ENCODE measurements at regions not wholly inside any gene's neighbourhood (a gene's known extent, or its start where the extent isn't known, plus 50 kb on each side); places are given as distances from the start of the nearest gene placed in this dataset.

DNA sequence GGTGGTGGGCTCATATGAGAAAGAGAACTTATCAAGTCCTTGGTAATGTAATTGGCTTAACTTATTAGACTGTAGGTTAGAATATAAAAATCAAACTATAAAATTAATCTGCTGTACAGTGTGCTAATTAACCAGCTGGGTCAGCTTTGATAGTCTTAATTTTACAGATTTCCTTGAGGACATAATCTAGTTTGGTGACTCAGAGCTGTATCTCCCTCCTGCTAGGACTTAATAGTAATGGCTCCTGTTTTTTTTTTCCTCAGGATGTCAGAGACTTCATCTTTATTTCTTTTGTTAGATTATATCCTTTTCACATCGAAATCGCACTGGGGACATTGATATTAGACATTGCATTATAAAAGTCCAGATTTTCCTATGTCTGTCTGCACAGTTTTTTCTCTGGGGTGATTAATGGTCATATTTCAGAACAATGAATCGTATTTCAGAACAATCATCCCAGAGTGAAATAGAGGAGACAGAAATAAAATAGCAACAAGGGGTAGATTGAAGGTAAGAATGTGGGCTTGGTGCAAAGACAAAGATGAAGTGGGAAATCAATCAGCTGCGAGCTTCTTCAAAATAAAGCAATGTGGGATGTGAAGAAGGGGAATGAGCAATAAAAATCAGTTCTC is 346.4 kb upstream of the RIOK2 start:
- no peaks in the 10 kb centered on the region for H3K27me3 ChIP-seq
- no peak overlapping the region for H3K4me3 ChIP-seq
- H3K9me3 ChIP-seq = no peaks in the 10 kb centered on the region
- intact Hi-C loops (cut with DNase I) = no loop called here
- H3K4me1 ChIP-seq = no peaks in the 10 kb centered on the region
- H3K36me3 ChIP-seq = no peaks in the 10 kb centered on the region
- TF ChIP-seq, protein P1, sequence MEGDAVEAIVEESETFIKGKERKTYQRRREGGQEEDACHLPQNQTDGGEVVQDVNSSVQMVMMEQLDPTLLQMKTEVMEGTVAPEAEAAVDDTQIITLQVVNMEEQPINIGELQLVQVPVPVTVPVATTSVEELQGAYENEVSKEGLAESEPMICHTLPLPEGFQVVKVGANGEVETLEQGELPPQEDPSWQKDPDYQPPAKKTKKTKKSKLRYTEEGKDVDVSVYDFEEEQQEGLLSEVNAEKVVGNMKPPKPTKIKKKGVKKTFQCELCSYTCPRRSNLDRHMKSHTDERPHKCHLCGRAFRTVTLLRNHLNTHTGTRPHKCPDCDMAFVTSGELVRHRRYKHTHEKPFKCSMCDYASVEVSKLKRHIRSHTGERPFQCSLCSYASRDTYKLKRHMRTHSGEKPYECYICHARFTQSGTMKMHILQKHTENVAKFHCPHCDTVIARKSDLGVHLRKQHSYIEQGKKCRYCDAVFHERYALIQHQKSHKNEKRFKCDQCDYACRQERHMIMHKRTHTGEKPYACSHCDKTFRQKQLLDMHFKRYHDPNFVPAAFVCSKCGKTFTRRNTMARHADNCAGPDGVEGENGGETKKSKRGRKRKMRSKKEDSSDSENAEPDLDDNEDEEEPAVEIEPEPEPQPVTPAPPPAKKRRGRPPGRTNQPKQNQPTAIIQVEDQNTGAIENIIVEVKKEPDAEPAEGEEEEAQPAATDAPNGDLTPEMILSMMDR (IDR thresholded peaks at IDR 0.05) = no peak
- TF ChIP-seq POLR2AphosphoS5 (IDR thresholded peaks at IDR 0.05; ENCODE audit: insufficient read depth in 1 of 2, low read depth in 1 of 2) (no peak), POLR2A (IDR thresholded peaks at IDR 0.05) (no peak)
- DNase-seq (ENCODE audit: extremely low spot score in 2 of 2) = no peak
- no peak overlapping the region for H3K27ac ChIP-seq

DNA sequence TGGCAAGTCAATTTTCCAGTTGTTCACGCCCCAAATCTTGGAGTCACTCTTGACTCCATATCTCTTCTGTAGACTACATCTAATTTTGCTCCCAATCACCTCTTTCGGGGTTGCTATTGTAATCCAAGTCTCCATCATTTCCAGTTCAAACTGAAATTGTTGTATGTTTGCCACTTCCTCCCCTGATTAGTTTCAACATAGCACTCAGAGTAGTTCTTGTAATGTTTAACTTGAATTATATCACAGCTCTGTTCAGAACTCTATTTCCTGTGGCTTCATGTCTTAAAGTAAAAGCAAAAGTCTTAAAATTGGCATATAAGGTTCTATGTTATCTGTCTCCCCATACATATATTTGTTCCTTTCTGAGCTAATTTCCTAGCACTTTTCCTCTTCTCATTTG is 348.5 kb upstream of the RIOK2 start:
- DNase-seq (ENCODE audit: extremely low spot score in 2 of 2) = no peak
- TF ChIP-seq POLR2AphosphoS5 (IDR thresholded peaks at IDR 0.05; ENCODE audit: insufficient read depth in 1 of 2, low read depth in 1 of 2) (no peak), POLR2A (IDR thresholded peaks at IDR 0.05) (no peak)
- TF ChIP-seq, protein P1 (IDR thresholded peaks at IDR 0.05) = no peak
- no peaks in the 10 kb centered on the region for H3K27me3 ChIP-seq
- no peak overlapping the region for H3K4me3 ChIP-seq
- intact Hi-C loops (cut with DNase I) = no loop called here
- no peak overlapping the region for H3K27ac ChIP-seq
- H3K9me3 ChIP-seq = no peaks in the 10 kb centered on the region
- no peaks in the 10 kb centered on the region for H3K4me1 ChIP-seq
- H3K36me3 ChIP-seq = no peaks in the 10 kb centered on the region

DNA sequence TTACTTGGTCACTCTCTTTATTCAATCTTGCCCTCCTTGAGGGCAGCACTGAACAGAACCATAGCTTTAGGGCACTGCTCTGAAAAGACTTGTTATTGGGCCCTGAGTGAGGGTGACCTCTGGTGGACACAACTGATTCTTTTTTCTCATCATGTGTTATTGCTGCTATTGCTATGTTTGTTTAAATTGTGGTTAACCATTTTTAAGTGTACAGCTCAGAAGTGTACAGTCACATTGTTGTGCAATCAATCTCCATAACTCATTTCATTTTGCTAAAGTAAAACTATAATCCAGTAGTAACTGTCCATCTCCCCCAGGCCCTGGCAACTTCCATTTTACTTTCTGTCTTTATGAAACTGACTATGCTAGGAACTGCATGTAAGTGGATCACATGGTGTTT is 351.1 kb upstream of the RIOK2 start:
- Histone ChIP-seq H3K9me3 (no peaks in the 10 kb centered on the region), H3K4me1 (no peaks in the 10 kb centered on the region), H3K27ac (no peak overlapping the region), H3K4me3 (no peak overlapping the region), H3K27me3 (no peaks in the 10 kb centered on the region), H3K36me3 (no peaks in the 10 kb centered on the region)
- no peak for DNase-seq (ENCODE audit: extremely low spot score in 2 of 2)
- intact Hi-C loops (cut with DNase I) = no loop called here
- TF ChIP-seq, protein P1 (IDR thresholded peaks at IDR 0.05) = no peak
- TF ChIP-seq POLR2AphosphoS5 (IDR thresholded peaks at IDR 0.05; ENCODE audit: insufficient read depth in 1 of 2, low read depth in 1 of 2) = no peak
- TF ChIP-seq POLR2A (IDR thresholded peaks at IDR 0.05) = no peak

DNA sequence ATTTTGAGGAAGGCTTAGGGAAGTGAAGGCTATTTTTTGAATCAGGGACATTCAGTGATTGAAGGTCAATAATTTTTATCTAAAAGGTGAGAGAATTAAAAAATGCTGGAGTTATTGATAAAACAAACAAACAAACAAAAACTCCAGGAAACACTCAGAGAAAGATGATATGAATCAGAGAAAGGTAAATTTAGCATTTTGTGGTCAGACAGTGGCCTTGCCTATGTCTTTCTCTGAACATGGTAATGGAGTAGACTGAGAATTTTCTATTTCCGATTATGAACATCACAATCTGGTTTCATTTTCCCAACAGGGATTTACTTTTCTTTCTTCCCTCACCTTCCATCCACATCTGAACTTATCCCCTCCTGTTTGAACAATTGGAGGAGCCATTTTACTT is 353.6 kb upstream of the RIOK2 start:
- Histone ChIP-seq H3K27ac (no peak overlapping the region), H3K36me3 (no peaks in the 10 kb centered on the region), H3K9me3 (no peaks in the 10 kb centered on the region), H3K4me1 (no peaks in the 10 kb centered on the region), H3K27me3 (no peaks in the 10 kb centered on the region), H3K4me3 (no peak overlapping the region)
- TF ChIP-seq, protein P1 (IDR thresholded peaks at IDR 0.05) = no peak
- TF ChIP-seq POLR2AphosphoS5 (IDR thresholded peaks at IDR 0.05; ENCODE audit: insufficient read depth in 1 of 2, low read depth in 1 of 2) = no peak
- no peak for TF ChIP-seq POLR2A (IDR thresholded peaks at IDR 0.05)
- no peak for DNase-seq (ENCODE audit: extremely low spot score in 2 of 2)
- intact Hi-C loops (cut with DNase I) = no loop called here

DNA sequence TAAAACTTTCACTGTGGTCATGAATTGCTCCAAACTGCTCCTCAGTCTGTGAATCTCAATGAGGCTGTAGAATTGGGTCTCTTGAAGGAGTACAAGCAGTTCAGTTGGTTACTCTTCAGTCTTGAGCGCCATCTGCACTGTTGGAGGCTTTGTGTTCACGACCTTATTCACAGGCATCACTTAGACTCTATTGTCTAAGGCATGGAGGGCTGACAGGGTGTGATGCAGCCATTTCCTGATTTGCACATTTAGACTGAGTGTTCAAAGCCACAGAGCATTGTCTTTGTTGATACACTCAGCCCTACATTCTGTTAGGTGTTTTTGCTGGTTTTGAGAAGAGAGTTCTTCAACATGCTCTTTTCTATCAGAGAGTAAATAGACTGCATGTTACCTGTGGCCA is 355.9 kb upstream of the RIOK2 start:
- Histone ChIP-seq H3K9me3 (no peaks in the 10 kb centered on the region), H3K36me3 (no peaks in the 10 kb centered on the region), H3K27me3 (no peaks in the 10 kb centered on the region), H3K27ac (no peak overlapping the region), H3K4me3 (no peak overlapping the region), H3K4me1 (no peaks in the 10 kb centered on the region)
- no peak for DNase-seq (ENCODE audit: extremely low spot score in 2 of 2)
- TF ChIP-seq POLR2AphosphoS5 (IDR thresholded peaks at IDR 0.05; ENCODE audit: insufficient read depth in 1 of 2, low read depth in 1 of 2) (no peak), POLR2A (IDR thresholded peaks at IDR 0.05) (no peak)
- TF ChIP-seq, protein P1 (IDR thresholded peaks at IDR 0.05) = no peak
- intact Hi-C loops (cut with DNase I) = no loop called here
